A549 (cell line): ENCODE measurements at regions not wholly inside any gene's neighbourhood (a gene's known extent, or its start where the extent isn't known, plus 50 kb on each side); places are given as distances from the start of the nearest gene placed in this dataset.

Source experiments
- BCL3 ChIP-seq: fragments of >200 bp; sonication (Bioruptor Twin); formaldehyde crosslinking; IDR thresholded peaks from 3 replicates; pipeline ENCODE4 v1.6.1; 2016
- BHLHE40 ChIP-seq: IDR thresholded peaks from 2 replicates; pipeline ENCODE4 v1.6.1; 2012; ENCODE audit warnings: low read depth, low read length, inconsistent platforms
- EP300 ChIP-seq, 2 experiments: fragments of >200 bp; sonication (Bioruptor Twin); formaldehyde crosslinking; IDR thresholded peaks; 2 replicates in 1 of 2; 3 replicates in 1 of 2; pipeline ENCODE4 v1.6.1; 2016 to 2017
- POLR2A ChIP-seq: IDR thresholded peaks from 2 replicates; pipeline ENCODE4 v1.6.1; 2012; ENCODE audit warnings: mild to moderate bottlenecking, low read length
- USF2 ChIP-seq: fragments of 450-650 bp; IDR thresholded peaks from 2 replicates; pipeline ENCODE4 v1.6.1; 2014; ENCODE audit warnings: antibody characterized with exemption
- TF ChIP-seq, protein P1 (sequence below): fragments of >200 bp; sonication (Bioruptor Twin); formaldehyde crosslinking; IDR thresholded peaks from 3 replicates; pipeline ENCODE4 v1.5.1; 2016

- TF ChIP-seq, protein P1, sequence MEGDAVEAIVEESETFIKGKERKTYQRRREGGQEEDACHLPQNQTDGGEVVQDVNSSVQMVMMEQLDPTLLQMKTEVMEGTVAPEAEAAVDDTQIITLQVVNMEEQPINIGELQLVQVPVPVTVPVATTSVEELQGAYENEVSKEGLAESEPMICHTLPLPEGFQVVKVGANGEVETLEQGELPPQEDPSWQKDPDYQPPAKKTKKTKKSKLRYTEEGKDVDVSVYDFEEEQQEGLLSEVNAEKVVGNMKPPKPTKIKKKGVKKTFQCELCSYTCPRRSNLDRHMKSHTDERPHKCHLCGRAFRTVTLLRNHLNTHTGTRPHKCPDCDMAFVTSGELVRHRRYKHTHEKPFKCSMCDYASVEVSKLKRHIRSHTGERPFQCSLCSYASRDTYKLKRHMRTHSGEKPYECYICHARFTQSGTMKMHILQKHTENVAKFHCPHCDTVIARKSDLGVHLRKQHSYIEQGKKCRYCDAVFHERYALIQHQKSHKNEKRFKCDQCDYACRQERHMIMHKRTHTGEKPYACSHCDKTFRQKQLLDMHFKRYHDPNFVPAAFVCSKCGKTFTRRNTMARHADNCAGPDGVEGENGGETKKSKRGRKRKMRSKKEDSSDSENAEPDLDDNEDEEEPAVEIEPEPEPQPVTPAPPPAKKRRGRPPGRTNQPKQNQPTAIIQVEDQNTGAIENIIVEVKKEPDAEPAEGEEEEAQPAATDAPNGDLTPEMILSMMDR, result no peak
- TF ChIP-seq EP300 (IDR thresholded peaks at IDR 0.05), result no peak
- TF ChIP-seq BHLHE40, result no peak
- TF ChIP-seq BCL3, result no peak
- TF ChIP-seq POLR2A, result no peak
- TF ChIP-seq USF2, result no peak
Measured at GRCh38 chrY:19869281-19869680, 124.8 kb upstream of the KDM5D start.
